ENCODE measurements at regions not wholly inside any gene's neighbourhood (a gene's known extent, or its start where the extent isn't known, plus 50 kb on each side); places are given as distances from the start of the nearest gene placed in this dataset.

DNA sequence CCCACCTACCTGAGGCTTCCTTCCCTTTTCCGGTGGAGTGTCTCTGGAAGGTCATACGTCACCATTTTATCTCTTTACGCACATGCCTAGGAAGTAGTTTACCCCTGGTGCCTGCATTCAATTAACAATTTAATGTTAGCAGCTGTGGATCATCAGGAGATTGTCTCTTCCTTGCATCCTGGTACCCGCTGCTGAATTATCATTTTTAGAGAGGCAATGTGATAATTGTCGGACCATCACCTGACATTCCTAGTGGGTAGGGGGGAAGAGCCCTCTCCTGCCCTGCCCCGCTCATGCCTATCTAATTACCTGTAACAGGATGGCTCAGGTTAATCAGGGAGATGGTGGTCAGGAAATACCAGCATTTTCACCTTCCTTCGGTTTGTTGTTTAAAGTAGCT lies 863.6 kb downstream of the RPA4 start (continued):
- TF ChIP-seq CHD7 (IDR thresholded peaks at IDR 0.05; ENCODE audit: insufficient replicate concordance, low read length) (no peak), RFX5 (IDR thresholded peaks at IDR 0.05; ENCODE audit: borderline replicate concordance, low read depth, low read length) (no peak), RBBP5 (IDR thresholded peaks at IDR 0.05; ENCODE audit: borderline replicate concordance, low read depth, low read length) (no peak), MAFK (IDR thresholded peaks at IDR 0.05; ENCODE audit: low read depth, low read length) (no peak), CREB1 (IDR thresholded peaks at IDR 0.05) (no peak)
